ENCODE measurements at regions not wholly inside any gene's neighbourhood (a gene's known extent, or its start where the extent isn't known, plus 50 kb on each side); places are given as distances from the start of the nearest gene placed in this dataset.
"Not testable (repeated sequence)": the region's sequence is repeated elsewhere in the genome, so short reads cannot be mapped to it uniquely, and the experiment has no call there.

GRCh38 chr16:29210299-29211150 lies 196.0 kb downstream of the NPIPB11 start:
- not testable (repeated sequence) for H3K36me3 ChIP-seq (ENCODE audit: control insufficient read depth, insufficient read depth, low read length); H3K27me3 ChIP-seq (ENCODE audit: control insufficient read depth, insufficient read depth, low read length); DNase-seq (ENCODE audit: low read depth); H3K4me3 ChIP-seq (ENCODE audit: low read depth, low read length)

DNA sequence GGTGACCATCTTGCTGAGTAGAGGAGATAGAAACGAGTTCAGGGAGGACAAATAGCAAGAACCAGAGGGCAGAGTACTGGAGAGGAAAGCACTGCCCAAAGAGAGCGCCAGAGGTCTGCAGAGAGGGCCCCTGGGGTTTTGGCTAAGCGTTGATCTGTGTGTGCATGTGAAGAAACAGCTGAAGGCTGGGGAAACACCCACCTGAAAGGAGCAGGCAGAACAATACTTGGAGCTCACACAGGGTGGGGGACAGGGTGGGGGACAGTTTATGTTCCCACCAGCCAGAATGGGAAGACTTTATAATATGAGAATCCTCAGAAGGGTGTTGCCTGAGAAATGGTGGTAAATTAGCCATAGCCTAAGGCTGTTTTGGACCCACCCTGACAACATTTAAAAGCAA lies 200.4 kb downstream of the NPIPB11 start:
- not testable (repeated sequence) for DNase-seq (ENCODE audit: low read depth); H3K36me3 ChIP-seq (ENCODE audit: control insufficient read depth, insufficient read depth, low read length); H3K27me3 ChIP-seq (ENCODE audit: control insufficient read depth, insufficient read depth, low read length); H3K4me3 ChIP-seq (ENCODE audit: low read depth, low read length)

DNA sequence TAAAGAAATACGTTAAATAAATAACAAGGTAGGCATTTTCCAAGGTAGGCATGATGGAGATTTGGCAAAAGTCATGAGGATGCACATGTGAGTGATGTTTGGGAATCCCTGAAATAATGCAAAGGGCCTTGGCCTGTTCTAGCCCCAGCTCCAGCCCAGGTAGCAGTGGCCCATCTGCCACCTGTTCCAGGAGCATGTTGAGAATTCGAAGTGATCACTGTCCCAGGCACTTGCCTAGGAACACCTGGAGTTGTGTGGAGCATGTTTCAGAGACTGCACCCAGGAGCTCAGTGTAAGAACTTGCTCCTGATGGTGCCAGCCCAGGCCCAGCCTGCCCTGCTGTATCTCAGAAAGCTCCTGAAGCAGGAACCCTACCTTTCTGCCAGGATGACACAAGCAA lies 201.4 kb downstream of the NPIPB11 start:
- not testable (repeated sequence) for H3K4me3 ChIP-seq (ENCODE audit: low read depth, low read length); DNase-seq (ENCODE audit: low read depth); H3K27me3 ChIP-seq (ENCODE audit: control insufficient read depth, insufficient read depth, low read length); H3K36me3 ChIP-seq (ENCODE audit: control insufficient read depth, insufficient read depth, low read length)

DNA sequence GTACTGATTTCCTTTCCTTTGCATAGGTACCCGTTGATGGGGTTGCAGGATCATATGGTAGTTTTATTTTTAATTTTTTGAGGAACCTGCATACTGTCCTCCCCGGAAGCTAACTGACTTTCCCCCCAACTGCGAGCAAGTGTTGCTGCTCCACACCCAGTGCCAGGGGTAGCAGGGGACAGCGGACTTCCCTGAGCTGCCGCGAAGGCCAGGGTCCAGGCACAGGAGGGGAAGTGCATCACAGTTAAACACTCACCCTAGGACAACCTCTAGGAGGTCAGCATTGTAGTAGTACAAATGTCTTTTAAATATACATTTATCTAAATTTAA lies 201.7 kb downstream of the NPIPB11 start:
- H3K27me3 ChIP-seq (ENCODE audit: control insufficient read depth, insufficient read depth, low read length), result no peaks in the 10 kb centered on the region
- DNase-seq (ENCODE audit: low read depth), result no peak
- TF ChIP-seq, protein P1, sequence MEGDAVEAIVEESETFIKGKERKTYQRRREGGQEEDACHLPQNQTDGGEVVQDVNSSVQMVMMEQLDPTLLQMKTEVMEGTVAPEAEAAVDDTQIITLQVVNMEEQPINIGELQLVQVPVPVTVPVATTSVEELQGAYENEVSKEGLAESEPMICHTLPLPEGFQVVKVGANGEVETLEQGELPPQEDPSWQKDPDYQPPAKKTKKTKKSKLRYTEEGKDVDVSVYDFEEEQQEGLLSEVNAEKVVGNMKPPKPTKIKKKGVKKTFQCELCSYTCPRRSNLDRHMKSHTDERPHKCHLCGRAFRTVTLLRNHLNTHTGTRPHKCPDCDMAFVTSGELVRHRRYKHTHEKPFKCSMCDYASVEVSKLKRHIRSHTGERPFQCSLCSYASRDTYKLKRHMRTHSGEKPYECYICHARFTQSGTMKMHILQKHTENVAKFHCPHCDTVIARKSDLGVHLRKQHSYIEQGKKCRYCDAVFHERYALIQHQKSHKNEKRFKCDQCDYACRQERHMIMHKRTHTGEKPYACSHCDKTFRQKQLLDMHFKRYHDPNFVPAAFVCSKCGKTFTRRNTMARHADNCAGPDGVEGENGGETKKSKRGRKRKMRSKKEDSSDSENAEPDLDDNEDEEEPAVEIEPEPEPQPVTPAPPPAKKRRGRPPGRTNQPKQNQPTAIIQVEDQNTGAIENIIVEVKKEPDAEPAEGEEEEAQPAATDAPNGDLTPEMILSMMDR (IDR thresholded peaks at IDR 0.05; ENCODE audit: insufficient read depth, low read length, poor library complexity, severe bottlenecking), result no peak

GRCh38 chr16:29203933-29204805 lies 202.3 kb downstream of the NPIPB11 start:
- not testable (repeated sequence) for H3K27me3 ChIP-seq (ENCODE audit: control insufficient read depth, insufficient read depth, low read length); H3K4me3 ChIP-seq (ENCODE audit: low read depth, low read length); DNase-seq (ENCODE audit: low read depth); H3K36me3 ChIP-seq (ENCODE audit: control insufficient read depth, insufficient read depth, low read length)

More for the DNA sequence above, 201.7 kb downstream of the NPIPB11 start:
- Histone ChIP-seq H3K4me3 (ENCODE audit: low read depth, low read length) (no peak overlapping the region), H3K36me3 (ENCODE audit: control insufficient read depth, insufficient read depth, low read length) (no peaks in the 10 kb centered on the region)

DNA sequence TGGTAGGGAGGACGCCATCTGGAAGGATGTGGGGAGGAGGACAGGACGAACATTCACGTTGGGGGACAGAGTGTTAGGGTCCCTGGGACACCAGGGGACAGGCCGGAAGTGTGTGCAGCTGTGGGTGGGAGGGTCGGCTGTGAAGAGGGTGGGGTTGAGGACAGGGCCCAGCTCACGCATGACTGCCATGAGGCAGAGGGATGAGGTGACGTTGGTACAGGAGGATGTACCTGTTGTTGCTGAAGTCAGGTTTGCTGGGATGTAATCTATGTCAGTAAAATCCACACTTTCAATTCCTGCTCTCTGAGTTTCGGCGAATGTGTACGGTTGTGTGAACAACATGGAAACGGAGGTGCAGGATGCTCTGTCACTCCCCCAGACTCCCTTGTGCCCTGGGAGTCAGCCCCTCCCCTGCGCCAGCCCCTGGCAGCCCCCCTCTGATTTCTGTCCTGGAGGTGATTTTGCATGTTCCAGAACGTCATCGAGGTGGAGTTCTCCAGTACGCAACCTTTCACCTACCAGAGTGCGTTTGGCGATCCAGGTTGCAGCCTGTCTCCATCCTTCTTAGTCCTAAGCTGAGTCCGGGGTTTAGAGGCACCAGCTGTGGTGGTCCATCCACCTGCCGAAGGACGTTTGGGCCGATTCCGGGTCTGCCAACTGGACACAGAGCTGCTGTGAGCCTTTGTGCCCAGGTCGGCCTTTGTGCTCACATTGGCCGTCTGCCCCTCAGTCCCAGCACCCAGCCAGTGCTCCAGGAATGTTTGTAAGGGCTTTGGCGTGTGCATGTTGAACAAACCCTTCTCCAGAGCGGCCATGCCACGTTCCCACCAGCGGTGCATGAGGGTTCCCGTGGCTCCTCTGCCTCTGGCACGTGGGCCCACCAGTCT lies 203.2 kb downstream of the NPIPB11 start:
- H3K36me3 ChIP-seq (ENCODE audit: control insufficient read depth, insufficient read depth, low read length); DNase-seq (ENCODE audit: low read depth); H3K4me3 ChIP-seq (ENCODE audit: low read depth, low read length); H3K27me3 ChIP-seq (ENCODE audit: control insufficient read depth, insufficient read depth, low read length): not testable (repeated sequence)

- H3K27me3 ChIP-seq (ENCODE audit: control insufficient read depth, insufficient read depth, low read length); H3K36me3 ChIP-seq (ENCODE audit: control insufficient read depth, insufficient read depth, low read length); H3K4me3 ChIP-seq (ENCODE audit: low read depth, low read length); DNase-seq (ENCODE audit: low read depth): not testable (repeated sequence)
These were observed 203.9 kb downstream of the NPIPB11 start for GRCh38 chr16:29202642-29203041.

DNA sequence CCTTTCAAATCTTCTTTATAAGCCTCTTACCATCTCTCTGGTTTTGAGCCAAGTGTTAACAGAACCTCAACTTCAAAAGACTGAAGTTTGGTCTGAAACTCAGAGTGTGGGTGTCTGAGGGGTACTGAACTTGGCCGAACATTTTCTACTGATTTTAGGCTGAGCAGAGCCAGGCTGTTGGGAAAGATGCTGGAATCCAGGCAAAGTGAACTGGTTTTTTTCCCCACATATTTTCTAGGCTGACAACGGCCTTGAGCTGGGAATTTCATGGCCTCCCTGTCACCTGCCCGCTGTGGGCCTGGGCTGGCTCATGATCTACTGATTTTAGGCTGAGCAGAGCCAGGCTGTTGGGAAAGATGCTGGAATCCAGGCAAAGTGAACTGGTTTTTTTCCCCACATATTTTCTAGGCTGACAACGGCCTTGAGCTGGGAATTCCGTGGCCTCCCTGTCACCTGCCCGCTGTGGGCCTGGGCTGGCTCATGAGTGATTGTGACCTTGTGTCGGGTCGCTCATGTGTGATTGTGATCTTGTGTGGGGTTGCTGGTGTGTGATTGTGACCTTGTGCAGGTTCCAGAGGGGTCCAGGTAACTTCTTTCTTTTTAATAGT lies 204.4 kb downstream of the NPIPB11 start:
- not testable (repeated sequence) for H3K27me3 ChIP-seq (ENCODE audit: control insufficient read depth, insufficient read depth, low read length); H3K36me3 ChIP-seq (ENCODE audit: control insufficient read depth, insufficient read depth, low read length); H3K4me3 ChIP-seq (ENCODE audit: low read depth, low read length); DNase-seq (ENCODE audit: low read depth)

DNA sequence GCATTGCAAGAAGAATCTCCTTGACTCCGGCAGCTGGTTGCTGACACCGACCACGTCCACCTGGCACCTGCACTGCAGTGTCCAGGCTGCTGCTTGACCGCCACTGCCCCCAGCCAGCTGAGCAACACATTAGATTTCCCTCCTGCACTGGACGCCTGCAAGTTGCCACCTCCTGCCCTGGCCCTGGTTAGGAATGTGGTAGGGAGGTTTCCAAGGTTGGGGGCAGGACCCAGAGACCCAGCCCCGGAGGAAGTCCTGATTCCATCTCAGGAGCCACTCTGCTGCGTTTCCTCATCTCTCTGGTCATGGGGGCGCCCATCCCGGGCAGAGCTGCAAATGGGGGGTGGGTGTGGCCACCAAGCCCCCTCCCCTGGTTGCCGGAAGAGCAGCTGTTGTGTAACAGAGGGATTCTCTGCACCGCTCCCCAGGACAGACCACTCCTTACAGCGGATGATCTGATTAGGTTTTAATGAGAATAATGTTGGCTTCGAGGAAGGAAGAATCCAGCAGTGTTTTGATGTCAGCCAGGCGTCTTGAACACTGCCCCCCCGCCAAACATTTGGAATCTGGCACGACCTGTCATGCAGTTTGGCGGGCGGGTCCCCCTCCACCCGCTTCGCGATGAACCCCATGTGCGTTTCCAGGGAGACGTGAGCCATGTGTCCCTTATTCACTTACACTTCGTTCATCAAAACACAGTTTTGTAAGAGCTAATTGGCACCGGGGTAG lies 205.1 kb downstream of the NPIPB11 start:
- not testable (repeated sequence) for H3K27me3 ChIP-seq (ENCODE audit: control insufficient read depth, insufficient read depth, low read length); H3K4me3 ChIP-seq (ENCODE audit: low read depth, low read length)

GRCh38 chr16:29200681-29201080 lies 205.8 kb downstream of the NPIPB11 start:
- DNase-seq (ENCODE audit: low read depth); H3K4me3 ChIP-seq (ENCODE audit: low read depth, low read length); H3K27me3 ChIP-seq (ENCODE audit: control insufficient read depth, insufficient read depth, low read length); H3K36me3 ChIP-seq (ENCODE audit: control insufficient read depth, insufficient read depth, low read length): not testable (repeated sequence)

More for the DNA sequence above, 205.1 kb downstream of the NPIPB11 start:
- DNase-seq (ENCODE audit: low read depth); H3K36me3 ChIP-seq (ENCODE audit: control insufficient read depth, insufficient read depth, low read length): not testable (repeated sequence)

GRCh38 chr16:29200135-29200601 lies 206.3 kb downstream of the NPIPB11 start:
- H3K36me3 ChIP-seq (ENCODE audit: control insufficient read depth, insufficient read depth, low read length); DNase-seq (ENCODE audit: low read depth); H3K27me3 ChIP-seq (ENCODE audit: control insufficient read depth, insufficient read depth, low read length); H3K4me3 ChIP-seq (ENCODE audit: low read depth, low read length): not testable (repeated sequence)

- not testable (repeated sequence) for H3K36me3 ChIP-seq (ENCODE audit: control insufficient read depth, insufficient read depth, low read length); H3K4me3 ChIP-seq (ENCODE audit: low read depth, low read length); H3K27me3 ChIP-seq (ENCODE audit: control insufficient read depth, insufficient read depth, low read length); DNase-seq (ENCODE audit: low read depth)
These were observed 206.9 kb downstream of the NPIPB11 start for GRCh38 chr16:29199626-29200025.
